Ishikawa (cell line): ENCODE measurements at regions not wholly inside any gene's neighbourhood (a gene's known extent, or its start where the extent isn't known, plus 50 kb on each side); places are given as distances from the start of the nearest gene placed in this dataset.

Source experiments
- CEBPB ChIP-seq: IDR thresholded peaks from 2 replicates; pipeline ENCODE4 v1.6.1; 2012
- CREB1 ChIP-seq: IDR thresholded peaks from 2 replicates; pipeline ENCODE4 v1.6.1; 2012; ENCODE audit warnings: low read depth
- EGR1 ChIP-seq: IDR thresholded peaks from 2 replicates; pipeline ENCODE4 v1.6.1; 2012
- EP300 ChIP-seq: IDR thresholded peaks from 2 replicates; pipeline ENCODE4 v1.6.1; 2012; ENCODE audit warnings: borderline replicate concordance
- FOXM1 ChIP-seq: IDR thresholded peaks from 2 replicates; pipeline ENCODE4 v1.6.1; 2012; ENCODE audit warnings: low read depth, borderline replicate concordance
- NFIC ChIP-seq: IDR thresholded peaks from 2 replicates; pipeline ENCODE4 v1.6.1; 2012
- RAD21 ChIP-seq: IDR thresholded peaks from 2 replicates; pipeline ENCODE4 v1.6.1; 2012; ENCODE audit warnings: low read depth
- TAF1 ChIP-seq: IDR thresholded peaks from 2 replicates; pipeline ENCODE4 v1.6.1; 2012; ENCODE audit warnings: low read depth, mild to moderate bottlenecking
- TCF12 ChIP-seq: IDR thresholded peaks from 2 replicates; pipeline ENCODE4 v1.6.1; 2012; ENCODE audit warnings: low read depth
- TEAD4 ChIP-seq: IDR thresholded peaks from 2 replicates; pipeline ENCODE4 v1.6.1; 2012
- YY1 ChIP-seq: IDR thresholded peaks from 2 replicates; pipeline ENCODE4 v1.6.1; 2012; ENCODE audit warnings: low read depth
- ZBTB7A ChIP-seq: IDR thresholded peaks from 2 replicates; pipeline ENCODE4 v1.6.1; 2012; ENCODE audit warnings: low read depth
- TF ChIP-seq, protein P1 (sequence below): IDR thresholded peaks from 2 replicates; pipeline ENCODE4 v1.6.1; 2012
- TF ChIP-seq, protein P2 (sequence below): IDR thresholded peaks from 2 replicates; pipeline ENCODE4 v1.6.1; 2012
- TF ChIP-seq, protein P3 (sequence below): IDR thresholded peaks from 2 replicates; pipeline ENCODE4 v1.6.1; 2012; ENCODE audit warnings: low read depth, mild to moderate bottlenecking

DNA sequence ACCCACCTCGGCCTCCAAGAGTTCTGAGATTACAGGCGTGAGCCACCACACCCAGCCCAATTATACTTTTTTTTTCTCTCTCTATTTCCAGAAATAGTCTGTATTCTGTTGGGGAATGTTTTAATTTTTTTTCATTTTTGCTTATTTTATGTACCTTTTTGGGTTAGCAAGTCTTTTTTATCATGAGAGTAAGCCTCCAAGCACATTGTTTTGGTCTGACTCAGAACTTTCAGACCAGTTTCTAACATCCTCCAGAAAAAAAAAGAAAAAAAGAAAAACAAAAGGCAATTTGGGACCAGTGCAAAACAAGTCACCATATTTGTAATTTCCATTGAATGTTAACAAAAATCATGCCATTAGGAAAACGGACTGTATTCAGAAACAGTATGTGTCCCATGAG lies 1465.5 kb downstream of the SLITRK5 start:
- TF ChIP-seq EGR1 = no peak

DNA sequence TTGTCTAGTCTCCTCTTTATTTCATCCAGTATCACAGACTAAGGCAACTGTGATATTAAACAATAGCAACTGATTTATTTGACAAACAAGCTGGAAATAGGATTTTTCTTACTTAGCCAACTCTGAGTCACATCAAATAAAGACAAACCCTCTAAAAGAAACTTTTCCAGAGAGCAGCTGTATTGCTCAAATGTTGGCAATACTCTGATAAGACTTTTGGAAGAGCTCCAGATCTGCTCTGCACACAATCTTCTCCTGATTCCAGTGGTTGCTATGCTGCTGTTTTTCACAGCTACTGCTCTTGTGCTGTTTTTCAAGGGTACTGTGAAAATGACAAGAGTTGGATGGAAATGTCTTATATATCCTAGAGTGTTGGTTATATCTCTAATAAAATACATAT lies 1479.2 kb downstream of the SLITRK5 start:
- TF ChIP-seq, protein P1, sequence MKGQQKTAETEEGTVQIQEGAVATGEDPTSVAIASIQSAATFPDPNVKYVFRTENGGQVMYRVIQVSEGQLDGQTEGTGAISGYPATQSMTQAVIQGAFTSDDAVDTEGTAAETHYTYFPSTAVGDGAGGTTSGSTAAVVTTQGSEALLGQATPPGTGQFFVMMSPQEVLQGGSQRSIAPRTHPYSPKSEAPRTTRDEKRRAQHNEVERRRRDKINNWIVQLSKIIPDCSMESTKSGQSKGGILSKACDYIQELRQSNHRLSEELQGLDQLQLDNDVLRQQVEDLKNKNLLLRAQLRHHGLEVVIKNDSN = no peak
- TF ChIP-seq, protein P2, sequence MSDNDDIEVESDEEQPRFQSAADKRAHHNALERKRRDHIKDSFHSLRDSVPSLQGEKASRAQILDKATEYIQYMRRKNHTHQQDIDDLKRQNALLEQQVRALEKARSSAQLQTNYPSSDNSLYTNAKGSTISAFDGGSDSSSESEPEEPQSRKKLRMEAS = no peak
- TF ChIP-seq TEAD4 = no peak
- no peak for TF ChIP-seq CEBPB
- TF ChIP-seq, protein P3, sequence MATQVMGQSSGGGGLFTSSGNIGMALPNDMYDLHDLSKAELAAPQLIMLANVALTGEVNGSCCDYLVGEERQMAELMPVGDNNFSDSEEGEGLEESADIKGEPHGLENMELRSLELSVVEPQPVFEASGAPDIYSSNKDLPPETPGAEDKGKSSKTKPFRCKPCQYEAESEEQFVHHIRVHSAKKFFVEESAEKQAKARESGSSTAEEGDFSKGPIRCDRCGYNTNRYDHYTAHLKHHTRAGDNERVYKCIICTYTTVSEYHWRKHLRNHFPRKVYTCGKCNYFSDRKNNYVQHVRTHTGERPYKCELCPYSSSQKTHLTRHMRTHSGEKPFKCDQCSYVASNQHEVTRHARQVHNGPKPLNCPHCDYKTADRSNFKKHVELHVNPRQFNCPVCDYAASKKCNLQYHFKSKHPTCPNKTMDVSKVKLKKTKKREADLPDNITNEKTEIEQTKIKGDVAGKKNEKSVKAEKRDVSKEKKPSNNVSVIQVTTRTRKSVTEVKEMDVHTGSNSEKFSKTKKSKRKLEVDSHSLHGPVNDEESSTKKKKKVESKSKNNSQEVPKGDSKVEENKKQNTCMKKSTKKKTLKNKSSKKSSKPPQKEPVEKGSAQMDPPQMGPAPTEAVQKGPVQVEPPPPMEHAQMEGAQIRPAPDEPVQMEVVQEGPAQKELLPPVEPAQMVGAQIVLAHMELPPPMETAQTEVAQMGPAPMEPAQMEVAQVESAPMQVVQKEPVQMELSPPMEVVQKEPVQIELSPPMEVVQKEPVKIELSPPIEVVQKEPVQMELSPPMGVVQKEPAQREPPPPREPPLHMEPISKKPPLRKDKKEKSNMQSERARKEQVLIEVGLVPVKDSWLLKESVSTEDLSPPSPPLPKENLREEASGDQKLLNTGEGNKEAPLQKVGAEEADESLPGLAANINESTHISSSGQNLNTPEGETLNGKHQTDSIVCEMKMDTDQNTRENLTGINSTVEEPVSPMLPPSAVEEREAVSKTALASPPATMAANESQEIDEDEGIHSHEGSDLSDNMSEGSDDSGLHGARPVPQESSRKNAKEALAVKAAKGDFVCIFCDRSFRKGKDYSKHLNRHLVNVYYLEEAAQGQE = no peak

DNA sequence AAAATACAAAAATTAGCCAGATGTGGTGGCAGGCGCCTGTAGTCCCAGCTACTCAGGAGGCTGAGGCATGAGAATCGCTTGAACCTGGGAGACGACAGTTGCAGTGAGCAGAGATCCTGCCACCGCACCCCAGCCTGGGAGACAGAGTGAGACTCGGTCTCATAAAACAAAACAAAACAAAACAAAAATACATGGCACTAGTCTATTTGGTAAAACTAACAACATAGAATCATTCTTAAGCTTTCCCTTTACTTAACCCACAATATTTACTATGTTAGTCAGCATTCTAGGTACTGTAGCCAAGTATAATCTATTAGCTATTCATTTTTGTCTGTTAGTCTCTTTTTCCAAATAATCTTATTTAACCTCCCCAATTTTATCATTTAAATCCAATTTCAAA lies 1482.8 kb downstream of the SLITRK5 start:
- TF ChIP-seq, protein P1 = no peak
- TF ChIP-seq EGR1 (no peak), CEBPB (no peak), ZBTB7A (no peak), TCF12 (no peak), CREB1 (no peak), TAF1 (no peak), TEAD4 (no peak), RAD21 (no peak), FOXM1 (no peak), EP300 (no peak), YY1 (no peak), NFIC (no peak)
- TF ChIP-seq, protein P2 = no peak
- TF ChIP-seq, protein P3 = no peak

DNA sequence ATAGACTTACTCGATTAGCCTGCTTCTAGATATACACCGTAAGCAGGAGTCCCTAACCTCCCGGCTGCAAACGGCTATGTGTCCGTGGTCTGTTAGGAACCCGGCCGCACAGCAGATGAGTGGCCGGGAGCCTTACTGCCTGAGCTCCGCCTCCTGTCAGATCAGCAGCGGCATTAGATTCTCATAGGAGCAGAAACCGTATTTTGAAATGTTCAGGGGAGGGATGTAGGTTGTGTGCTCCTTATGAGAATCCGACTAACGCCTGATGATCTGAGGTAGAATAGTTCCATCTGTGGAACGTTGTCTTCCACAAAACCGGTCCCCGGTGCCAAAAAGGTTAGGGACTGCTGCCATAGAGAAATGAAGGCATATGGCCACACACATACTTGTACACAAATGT lies 1491.9 kb downstream of the SLITRK5 start:
- TF ChIP-seq CREB1 (no peak), EP300 (no peak), TCF12 (no peak), NFIC (no peak), CEBPB (no peak)
- TF ChIP-seq, protein P3 = no peak
- TF ChIP-seq, protein P1 = no peak

DNA sequence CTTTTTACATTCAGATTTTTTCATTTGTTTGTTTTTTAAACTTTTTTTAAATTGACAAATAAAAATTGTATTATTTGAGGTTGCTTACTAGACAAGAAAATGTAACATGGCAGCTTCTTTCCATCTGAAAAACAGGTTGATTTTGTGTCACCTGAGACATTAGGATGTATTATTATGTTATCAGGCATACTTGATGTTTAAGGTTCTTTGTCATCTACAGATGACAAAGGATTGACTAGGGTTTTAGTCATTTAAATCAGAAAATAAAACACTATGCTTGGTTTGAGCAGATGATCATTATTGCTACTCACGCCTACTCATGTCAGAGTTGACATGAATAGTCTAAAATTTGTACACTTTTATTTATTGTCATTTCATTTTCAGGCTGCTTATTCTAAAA lies 1494.5 kb downstream of the SLITRK5 start:
- TF ChIP-seq TEAD4 = no peak
- no peak for TF ChIP-seq YY1
- TF ChIP-seq FOXM1 = no peak
- TF ChIP-seq CEBPB = no peak
- TF ChIP-seq, protein P2 = no peak
- no peak for TF ChIP-seq ZBTB7A
- no peak for TF ChIP-seq CREB1
- TF ChIP-seq EP300 = no peak
- TF ChIP-seq, protein P3 = no peak
- no peak for TF ChIP-seq TCF12
- TF ChIP-seq, protein P1 = no peak
- TF ChIP-seq RAD21 = no peak
- no peak for TF ChIP-seq TAF1
- TF ChIP-seq NFIC = no peak
- TF ChIP-seq EGR1 = no peak
